ENCODE measurements at regions not wholly inside any gene's neighbourhood (a gene's known extent, or its start where the extent isn't known, plus 50 kb on each side); places are given as distances from the start of the nearest gene placed in this dataset.

- no peak for DNase-seq
Observed at GRCh38 chr2:8276026-8276425, 405.8 kb upstream of the ID2 start.

DNA sequence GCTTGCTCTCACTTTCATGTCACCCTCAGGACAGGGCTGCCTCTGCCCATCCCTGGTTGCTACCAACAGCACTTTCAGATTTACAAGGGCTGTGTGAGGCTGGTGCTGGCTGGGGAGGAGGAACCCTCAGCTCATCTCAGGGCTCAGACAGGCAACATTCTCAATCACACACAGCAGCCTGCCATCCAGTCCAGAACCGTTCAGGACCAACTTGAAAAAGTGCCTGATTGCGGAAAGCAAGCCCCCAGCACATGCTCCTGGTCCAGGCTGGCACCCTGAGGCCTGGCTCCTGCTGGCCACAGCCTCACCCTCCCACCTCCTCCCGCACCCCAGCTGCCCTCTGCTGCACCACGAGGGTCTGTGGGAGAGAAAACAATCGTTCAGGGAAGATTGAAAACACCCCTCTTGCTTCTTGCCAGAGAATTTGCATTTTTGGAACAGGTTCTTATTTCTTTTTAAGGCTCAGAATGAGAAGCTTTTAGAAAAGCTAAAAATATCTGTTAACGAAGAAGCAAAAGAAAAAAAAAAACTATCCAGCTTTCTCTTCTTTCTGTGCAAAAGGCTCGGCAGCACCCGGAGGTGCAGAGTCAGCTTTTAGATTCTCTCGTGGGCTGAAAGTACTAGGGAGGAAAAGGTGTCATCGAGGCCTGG, 403.8 kb upstream of the ID2 start:
- DNase-seq: no peak

DNA sequence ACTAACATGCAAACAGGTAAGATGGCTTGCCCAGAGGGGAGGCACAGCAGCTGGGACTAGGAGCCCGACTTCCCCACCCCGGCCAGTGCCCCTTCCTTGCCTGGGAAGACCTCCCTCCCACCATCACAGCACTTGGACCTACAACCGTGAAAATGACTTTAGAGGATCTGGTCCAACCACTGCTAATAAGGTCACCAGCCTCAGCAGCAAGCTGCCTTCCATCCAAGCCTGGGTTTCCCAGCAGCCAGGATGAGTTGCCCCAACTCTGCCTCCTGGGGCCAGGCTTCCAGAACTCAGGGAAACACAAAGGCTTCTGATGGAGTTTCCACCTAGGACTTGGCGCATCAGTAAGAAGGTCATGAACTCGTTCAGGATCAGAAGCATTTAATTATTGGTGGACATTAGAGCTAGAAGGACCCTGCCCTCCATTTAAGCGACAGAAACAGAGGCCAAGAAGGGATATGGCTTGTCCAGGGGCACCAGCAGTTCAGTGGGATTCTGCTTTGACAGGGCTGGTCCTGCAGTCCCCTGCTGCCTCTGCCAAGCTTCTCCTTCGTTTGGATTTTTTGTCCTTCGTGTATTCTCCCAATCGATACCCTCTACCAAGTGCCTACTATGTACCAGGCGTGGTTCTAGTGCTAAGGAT, 403.0 kb upstream of the ID2 start:
- no peak for DNase-seq

DNA sequence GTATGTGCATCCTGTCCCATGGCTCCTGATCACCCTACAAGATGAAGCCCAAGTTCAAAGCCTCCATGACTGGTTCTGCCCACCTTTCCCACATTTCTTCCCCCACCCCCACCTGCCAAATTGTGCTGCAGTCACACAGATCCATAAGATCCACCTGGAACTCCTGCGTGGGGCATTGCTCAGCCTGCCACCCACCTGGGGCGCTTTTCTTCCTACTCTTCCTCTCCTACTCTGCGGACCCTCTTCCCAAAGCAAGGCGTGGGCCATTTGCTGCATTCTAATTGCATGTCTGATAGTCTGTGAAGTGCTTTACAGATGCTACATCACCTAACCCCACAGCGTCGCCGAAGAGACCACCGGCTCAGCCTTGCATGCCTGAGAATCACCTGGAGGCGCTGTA, 402.4 kb upstream of the ID2 start:
- DNase-seq: no peak

DNA sequence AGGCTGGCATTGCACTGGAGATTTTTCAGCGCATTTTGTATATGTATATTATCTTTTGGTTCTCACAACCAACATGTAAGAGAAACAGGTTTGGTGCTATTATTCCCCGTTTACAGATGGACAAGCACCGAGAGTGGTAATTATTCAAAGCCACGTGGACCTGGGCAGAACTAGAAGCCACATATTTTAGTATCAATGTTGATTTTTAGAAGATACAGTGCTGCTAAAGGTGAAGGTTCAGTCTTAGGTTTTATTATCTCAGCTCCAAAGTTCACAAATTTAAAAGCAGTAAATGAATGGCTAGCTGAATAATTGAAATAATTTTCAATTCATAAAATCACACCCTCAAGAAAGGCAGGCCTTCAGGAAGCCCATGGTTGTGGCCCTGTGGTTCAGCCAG, 400.6 kb upstream of the ID2 start:
- no peak for DNase-seq

DNA sequence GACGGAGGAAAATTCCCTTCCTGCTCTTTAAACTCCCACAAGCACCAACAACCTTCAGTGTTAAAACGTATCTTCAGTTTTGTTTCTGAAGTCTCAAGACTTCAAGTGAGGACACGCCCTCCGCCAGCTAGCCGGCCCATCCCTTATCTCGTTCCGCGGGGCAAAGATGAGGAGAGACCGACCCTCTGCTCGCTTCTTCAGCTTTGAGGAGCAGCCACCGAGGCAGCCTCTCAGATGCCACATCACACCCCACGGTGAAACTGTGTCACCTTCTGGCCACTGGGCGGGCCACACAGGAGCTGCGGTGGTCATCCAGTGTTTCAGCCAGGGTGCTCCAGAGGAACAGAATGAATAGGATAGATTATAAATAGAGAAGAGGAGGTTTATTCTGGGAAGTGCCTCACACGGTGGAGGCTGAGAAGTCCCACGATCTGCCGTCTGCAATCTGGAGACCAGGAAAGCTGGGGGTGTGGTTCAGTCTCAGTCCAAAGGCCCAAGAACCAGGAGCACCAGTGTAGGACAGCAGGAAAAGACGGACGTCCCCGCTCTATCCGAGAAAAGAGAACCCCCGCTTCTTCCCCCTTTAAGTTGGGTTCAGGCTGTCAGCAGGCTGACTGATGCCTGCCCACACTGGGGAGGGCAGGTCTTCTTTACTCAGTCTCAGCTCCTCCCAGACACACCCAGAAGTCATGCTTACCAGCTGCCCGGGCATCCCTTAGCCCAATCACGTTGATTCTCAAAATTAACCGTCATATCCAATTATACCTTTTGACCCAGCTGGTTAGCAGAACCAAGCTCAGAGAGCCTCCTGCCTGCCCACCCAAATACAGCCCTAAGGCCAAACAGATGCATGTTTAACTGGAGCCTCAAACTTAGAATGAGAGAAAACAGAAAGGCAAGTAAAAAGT, 399.7 kb upstream of the ID2 start:
- DNase-seq: peak; percentile 26 to 47

GRCh38 chr2:8282858-8283252, 399.0 kb upstream of the ID2 start:
- peak in 1 of 2 donors; percentile 17 for DNase-seq

DNA sequence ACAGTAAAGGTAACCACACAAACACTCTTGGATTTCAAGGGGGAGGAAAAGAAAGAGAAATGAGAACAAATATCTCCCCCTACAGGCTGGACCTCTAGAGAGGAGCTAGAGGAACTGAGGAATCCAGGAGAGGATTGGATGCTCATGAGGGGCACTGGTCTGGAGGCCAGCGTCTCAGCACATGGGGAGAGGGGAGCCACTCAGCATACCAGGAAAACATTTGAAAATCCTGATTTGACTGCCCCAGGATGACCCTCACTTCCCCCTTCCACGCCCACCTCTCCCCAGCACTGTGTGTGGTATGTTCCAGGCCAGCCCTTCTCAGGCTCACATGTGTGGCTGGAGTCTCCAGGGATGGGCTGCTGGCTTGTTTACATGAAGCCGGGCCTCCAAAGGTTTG, 396.8 kb upstream of the ID2 start:
- DNase-seq: no peak

GRCh38 chr2:8285898-8286297, 396.0 kb upstream of the ID2 start:
- no peak for DNase-seq

DNA sequence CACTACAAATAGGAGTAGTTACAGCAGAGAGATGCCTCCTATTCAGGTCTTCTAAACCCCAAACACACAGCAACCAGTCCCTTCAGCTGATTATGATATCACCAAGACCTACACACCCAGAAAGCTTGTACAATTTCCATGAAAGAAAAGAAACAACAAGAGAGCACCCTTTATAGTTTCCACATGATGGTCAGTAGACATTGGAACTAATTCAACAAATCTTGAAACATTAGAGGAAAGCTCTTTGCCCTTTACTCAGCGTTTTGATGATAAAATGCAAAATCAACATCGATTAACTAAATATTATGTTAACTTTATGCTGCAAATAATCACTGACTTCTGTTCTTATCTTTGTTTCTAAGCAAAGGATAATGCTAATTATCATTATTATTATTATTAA, 393.6 kb upstream of the ID2 start:
- DNase-seq: no peak

DNA sequence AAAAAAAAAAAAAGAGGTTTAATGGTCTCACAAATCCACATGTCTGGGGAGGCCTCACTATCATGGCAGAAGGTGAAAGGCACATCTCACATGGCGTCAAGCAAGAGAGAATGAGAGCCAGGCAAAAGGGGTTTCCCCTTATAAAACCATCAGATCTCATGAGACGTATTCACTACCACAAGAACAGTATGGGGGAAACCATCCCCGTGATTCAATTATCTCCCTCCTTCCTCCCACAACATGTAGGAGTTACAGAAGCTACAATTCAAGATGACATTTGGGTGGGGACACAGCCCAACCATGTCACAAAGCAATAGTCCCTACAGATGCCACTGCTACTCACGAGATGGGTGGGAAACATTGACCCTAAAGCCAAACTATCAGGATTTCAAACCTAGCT, 392.7 kb upstream of the ID2 start:
- DNase-seq: no peak

- no peak for DNase-seq
Observed at GRCh38 chr2:8290771-8291352, 391.0 kb upstream of the ID2 start.

GRCh38 chr2:8296306-8296705, 385.6 kb upstream of the ID2 start:
- DNase-seq: no peak

- DNase-seq: no peak
Observed at GRCh38 chr2:8297376-8298231, 384.3 kb upstream of the ID2 start.

- peak; percentile 32 to 64 for DNase-seq
Observed at GRCh38 chr2:8298783-8299182, 383.1 kb upstream of the ID2 start.

GRCh38 chr2:8300216-8300615, 381.6 kb upstream of the ID2 start:
- DNase-seq: no peak

GRCh38 chr2:8300905-8301304, 381.0 kb upstream of the ID2 start:
- no peak for DNase-seq

DNA sequence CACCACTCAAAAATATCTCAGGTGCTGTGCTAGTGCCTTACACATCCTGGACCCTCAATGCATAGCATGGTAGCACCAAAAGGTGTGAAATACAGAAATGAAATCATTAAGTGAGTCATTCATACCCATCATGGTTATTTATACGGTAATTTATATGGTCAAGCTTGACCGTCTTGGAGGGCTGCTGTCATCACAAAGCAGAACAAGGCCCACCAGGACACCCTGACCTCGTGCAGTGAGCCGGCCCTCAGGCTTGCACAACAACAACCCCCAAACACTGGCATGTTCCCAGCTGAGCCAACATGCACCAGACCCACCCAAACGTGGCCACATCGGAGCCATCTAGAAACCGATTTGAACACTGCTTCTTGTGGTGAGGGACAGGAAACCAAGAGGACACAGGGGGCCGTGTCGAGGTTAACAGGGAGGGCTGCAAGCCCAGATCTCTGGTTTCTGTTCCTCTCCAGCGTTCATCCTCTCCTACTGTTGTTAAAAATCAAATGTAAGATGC, 378.5 kb upstream of the ID2 start:
- peak; percentile 77 to 80 for DNase-seq

DNA sequence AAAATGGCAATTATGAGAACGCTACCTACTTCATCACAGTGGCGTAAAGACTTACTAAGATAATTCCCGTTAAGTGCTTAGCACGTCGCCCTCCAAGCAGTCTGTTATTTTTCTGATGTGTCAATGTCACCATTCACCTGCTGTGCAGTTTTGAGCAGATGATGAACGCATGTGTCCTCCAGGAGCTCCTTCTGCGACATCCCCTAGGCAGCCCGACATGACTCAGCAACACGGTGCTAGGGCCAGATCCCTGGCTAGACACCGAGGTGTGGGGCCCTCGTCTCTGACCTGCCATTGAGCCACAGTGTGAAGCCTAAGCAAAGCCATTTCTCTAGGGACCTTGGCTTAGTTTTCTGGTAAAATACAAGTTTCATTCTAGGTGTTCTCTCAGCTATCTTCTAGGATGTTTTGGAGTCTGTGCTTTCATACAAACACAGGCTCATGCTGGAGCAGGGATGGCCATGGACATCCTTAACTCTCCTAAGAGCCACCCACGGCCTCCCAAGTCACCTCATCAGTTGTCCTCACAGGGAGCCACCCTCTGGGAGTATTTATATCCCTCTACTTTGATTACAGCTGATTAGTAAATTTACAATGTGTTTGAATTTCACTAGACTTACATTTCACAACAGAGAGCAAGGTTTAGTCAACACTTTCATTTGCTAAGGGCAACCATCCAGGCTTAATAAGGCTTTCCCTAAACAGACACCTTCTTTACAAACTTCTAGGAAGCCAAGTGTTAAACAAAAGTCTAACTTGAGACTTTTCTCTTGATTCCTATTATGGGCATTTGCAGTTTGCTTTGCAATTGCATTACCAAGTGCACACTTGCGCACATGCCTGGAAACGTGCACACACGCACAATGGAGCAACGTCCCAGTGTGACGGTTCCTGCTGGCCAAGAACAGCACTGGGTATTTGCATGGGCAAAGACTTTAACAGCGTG, 376.8 kb upstream of the ID2 start:
- no peak for DNase-seq

DNA sequence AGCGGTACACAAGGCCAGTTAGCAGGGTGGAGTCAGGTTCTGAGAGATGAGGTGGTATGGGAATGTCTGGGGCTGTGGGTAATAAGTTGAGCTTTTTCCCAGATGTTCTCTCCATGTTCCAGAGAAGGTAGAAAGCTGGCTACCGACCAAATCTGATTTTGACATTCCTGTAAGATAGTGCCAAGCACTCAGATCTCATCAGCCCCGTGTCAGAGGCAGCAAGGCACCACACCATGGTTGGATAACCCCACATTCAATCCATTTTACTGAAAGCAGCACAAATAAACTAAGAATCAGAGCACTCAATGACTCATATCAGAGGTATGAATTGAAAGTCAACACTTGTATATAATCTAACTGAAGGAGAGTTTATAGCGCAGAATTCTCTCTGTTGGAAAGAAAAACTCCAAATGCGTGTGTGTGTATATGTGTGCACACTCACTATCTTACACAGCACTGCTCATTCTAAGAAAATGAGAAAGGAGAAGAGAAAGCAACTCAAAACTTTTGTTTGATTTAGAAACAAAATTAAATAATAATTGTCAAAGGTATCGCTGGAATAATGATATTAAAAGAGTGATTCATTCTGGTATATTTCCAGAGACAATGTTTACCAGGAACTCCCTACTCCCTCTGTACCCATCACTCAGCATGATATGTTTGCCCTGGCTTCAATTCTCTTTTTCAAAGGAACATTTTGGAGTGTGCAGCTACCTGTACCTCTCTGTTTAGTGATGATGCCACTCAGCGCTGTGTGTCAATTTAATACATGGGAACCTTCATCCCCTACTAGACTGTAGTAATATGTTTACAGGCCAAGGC, 375.1 kb upstream of the ID2 start:
- no peak for DNase-seq
